ENCODE measurements at regions not wholly inside any gene's neighbourhood (a gene's known extent, or its start where the extent isn't known, plus 50 kb on each side); places are given as distances from the start of the nearest gene placed in this dataset.

DNA sequence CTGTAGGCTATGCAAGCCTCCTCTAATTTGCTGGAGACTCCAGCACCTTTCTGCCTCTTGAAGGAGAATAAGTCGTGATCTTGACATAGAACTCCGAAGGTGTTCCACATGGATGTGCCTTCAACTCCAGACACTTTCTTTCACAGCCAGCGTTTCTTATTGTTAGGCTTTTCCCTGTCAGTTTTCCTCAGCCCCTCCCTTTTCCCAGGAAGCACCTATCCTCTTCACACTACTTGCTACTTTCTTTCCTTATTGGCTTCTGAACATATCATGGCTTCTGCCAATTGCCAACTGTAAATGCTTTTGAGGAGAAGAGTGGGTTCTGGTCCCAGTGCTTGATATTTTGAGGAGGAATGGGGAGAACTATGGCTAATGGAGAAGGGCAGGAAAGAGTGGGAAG, 216.3 kb upstream of the PGR start:
- TF ChIP-seq EP300 (IDR thresholded peaks at IDR 0.05) (no peak), POLR2A (IDR thresholded peaks at IDR 0.05) (no peak)
- TF ChIP-seq, protein P1, sequence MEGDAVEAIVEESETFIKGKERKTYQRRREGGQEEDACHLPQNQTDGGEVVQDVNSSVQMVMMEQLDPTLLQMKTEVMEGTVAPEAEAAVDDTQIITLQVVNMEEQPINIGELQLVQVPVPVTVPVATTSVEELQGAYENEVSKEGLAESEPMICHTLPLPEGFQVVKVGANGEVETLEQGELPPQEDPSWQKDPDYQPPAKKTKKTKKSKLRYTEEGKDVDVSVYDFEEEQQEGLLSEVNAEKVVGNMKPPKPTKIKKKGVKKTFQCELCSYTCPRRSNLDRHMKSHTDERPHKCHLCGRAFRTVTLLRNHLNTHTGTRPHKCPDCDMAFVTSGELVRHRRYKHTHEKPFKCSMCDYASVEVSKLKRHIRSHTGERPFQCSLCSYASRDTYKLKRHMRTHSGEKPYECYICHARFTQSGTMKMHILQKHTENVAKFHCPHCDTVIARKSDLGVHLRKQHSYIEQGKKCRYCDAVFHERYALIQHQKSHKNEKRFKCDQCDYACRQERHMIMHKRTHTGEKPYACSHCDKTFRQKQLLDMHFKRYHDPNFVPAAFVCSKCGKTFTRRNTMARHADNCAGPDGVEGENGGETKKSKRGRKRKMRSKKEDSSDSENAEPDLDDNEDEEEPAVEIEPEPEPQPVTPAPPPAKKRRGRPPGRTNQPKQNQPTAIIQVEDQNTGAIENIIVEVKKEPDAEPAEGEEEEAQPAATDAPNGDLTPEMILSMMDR (IDR thresholded peaks at IDR 0.05): no peak
- H3K27ac ChIP-seq: no peak overlapping the region
- H3K9me3 ChIP-seq: no peaks in the 10 kb centered on the region
- 87 to 98% methylated on average over 3 of the region's 3 CpGs for WGBS, 2 donors
- H3K4me1 ChIP-seq: no peaks in the 10 kb centered on the region
- no peaks in the 10 kb centered on the region for H3K36me3 ChIP-seq
- H3K27me3 ChIP-seq: no peaks in the 10 kb centered on the region
- H3K4me3 ChIP-seq: no peak overlapping the region
- no peak for DNase-seq (ENCODE audit: low spot score in 2 of 2)

DNA sequence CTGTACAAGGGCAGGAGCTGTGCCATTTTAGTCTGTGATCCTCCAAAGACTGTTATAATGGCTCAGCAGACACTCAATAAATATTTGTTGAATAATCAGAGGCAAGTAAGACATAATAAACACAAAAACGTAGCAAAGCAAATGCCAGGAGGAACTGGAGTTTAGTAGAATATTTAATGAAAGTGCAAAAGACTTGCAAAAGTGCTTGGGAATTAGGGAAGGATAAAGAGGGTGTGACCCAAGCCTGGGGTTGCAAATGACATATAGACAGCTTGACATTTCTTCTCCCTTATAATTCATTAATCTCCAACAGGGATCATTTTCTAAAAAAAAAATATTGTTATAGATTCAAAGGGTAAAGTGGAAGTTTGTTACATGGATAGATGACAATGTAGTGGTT, 212.7 kb upstream of the PGR start:
- Histone ChIP-seq H3K4me1 (no peaks in the 10 kb centered on the region), H3K36me3 (no peaks in the 10 kb centered on the region), H3K27me3 (no peaks in the 10 kb centered on the region), H3K9me3 (no peaks in the 10 kb centered on the region), H3K4me3 (no peak overlapping the region), H3K27ac (no peak overlapping the region)
- TF ChIP-seq POLR2A (IDR thresholded peaks at IDR 0.05) (no peak), EP300 (IDR thresholded peaks at IDR 0.05) (no peak)
- TF ChIP-seq, protein P1 (IDR thresholded peaks at IDR 0.05): no peak
- DNase-seq (ENCODE audit: low spot score in 2 of 2): no peak
- 34 to 43% methylated on average over 1 of the region's 1 CpG for WGBS, 2 donors

DNA sequence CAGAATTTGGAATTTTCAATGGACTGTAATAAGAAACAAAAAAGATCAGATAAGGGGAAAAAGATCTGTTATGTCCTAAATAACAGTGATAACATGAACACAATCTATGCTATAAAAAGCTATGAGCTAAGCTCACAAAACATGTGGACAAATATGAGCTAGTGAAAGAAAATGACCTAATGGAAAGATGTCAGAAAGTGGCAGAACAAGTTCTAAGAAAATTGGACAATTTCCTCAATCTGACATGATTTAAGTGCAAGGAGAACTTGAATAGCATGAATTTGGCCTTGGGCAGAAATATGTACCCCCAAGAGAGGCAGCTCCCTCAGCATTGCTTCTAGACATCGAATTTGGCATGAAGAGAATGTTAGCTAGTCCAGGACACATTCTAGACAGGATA, 212.0 kb upstream of the PGR start:
- no peaks in the 10 kb centered on the region for H3K36me3 ChIP-seq
- DNase-seq (ENCODE audit: low spot score in 2 of 2): no peak
- TF ChIP-seq POLR2A (IDR thresholded peaks at IDR 0.05) (no peak), EP300 (IDR thresholded peaks at IDR 0.05) (no peak)
- TF ChIP-seq, protein P1 (IDR thresholded peaks at IDR 0.05): no peak
- 23 to 25% methylated on average over 1 of the region's 1 CpG for WGBS, 2 donors
- H3K27me3 ChIP-seq: no peaks in the 10 kb centered on the region
- H3K27ac ChIP-seq: no peak overlapping the region
- no peak overlapping the region for H3K4me3 ChIP-seq
- no peaks in the 10 kb centered on the region for H3K4me1 ChIP-seq
- H3K9me3 ChIP-seq: no peaks in the 10 kb centered on the region

DNA sequence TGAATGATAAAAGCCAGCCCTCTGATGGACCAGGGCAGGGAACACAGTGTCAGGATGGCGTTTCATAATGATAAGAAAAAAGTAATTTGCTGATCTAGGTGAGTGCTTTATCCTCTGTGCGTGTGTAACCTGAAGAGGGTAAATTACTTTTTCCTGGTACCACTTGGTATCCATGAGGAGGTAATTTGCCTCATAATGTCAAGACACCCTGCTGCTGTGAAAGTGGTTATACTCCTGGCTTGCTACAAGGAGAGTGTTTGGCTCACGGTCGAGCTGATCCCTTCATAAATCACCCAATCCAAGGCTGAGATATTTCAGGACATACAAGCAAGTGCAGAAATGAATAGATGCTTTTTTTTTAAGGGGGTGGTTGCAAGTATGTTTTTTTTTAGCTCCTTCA, 207.2 kb upstream of the PGR start:
- no peak for DNase-seq (ENCODE audit: low spot score in 2 of 2)
- Histone ChIP-seq H3K36me3 (no peaks in the 10 kb centered on the region), H3K27ac (no peak overlapping the region), H3K27me3 (no peaks in the 10 kb centered on the region), H3K4me1 (no peaks in the 10 kb centered on the region), H3K9me3 (no peaks in the 10 kb centered on the region), H3K4me3 (no peak overlapping the region)
- WGBS, 2 donors: 30 to 36% methylated on average over 4 of the region's 4 CpGs
- TF ChIP-seq POLR2A (IDR thresholded peaks at IDR 0.05) (no peak), EP300 (IDR thresholded peaks at IDR 0.05) (no peak)
- TF ChIP-seq, protein P1 (IDR thresholded peaks at IDR 0.05): no peak

DNA sequence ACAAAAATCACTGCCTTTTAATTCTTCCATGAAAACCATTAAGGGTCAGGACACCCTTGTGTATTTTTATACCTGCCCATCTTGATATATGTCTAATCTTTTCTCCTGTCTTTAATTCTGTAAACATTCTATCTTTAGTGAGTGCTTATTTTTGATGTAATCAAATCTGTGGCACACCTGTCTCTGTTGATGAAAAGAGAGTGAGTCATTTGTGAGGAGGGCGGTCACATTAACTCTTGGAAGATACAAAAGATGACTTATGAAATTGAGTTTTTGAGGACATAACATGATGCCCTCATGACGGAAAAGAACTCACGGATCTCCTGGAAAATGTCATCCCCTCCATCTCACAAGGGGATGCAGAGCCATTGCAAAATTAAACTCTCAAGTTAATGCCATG, 206.5 kb upstream of the PGR start:
- Histone ChIP-seq H3K27me3 (no peaks in the 10 kb centered on the region), H3K36me3 (no peaks in the 10 kb centered on the region), H3K4me3 (no peak overlapping the region), H3K4me1 (no peaks in the 10 kb centered on the region), H3K9me3 (peaks cover 0 to 4% (median 0%) of the 10 kb centered on the region in 4 donors), H3K27ac (no peak overlapping the region)
- WGBS, 2 donors: 69 to 87% methylated on average over 3 of the region's 3 CpGs
- DNase-seq (ENCODE audit: low spot score in 2 of 2): no peak
- no peak for TF ChIP-seq POLR2A (IDR thresholded peaks at IDR 0.05)
- no peak for TF ChIP-seq EP300 (IDR thresholded peaks at IDR 0.05)
- TF ChIP-seq, protein P1 (IDR thresholded peaks at IDR 0.05): no peak
